CD4-positive, alpha-beta T cell (primary cell): ENCODE measurements at regions not wholly inside any gene's neighbourhood (a gene's known extent, or its start where the extent isn't known, plus 50 kb on each side); places are given as distances from the start of the nearest gene placed in this dataset.

Experiments used
- ATAC-seq: fragments of 200-7000 bp; cut with Tn5 transposase; one replicate; pipeline ENCODE4 v1.10.0; 2022; ENCODE audit warnings: mild to moderate bottlenecking; ENCODE audit not compliant: poor library complexity
- CTCF ChIA-PET: fragments of 350-600 bp; sonication (Branson Sonifier 250); formaldehyde crosslinking; loops from one replicate; lab custom pipeline; 2021; ENCODE audit warnings: antibody characterized with exemption, inconsistent platforms; lab: Charles Lee
- POLR2A ChIA-PET: fragments of 350-600 bp; sonication (Branson Sonifier 250); formaldehyde crosslinking; loops from one replicate; lab custom pipeline; 2021; ENCODE audit warnings: antibody characterized with exemption, inconsistent platforms; lab: Charles Lee
- DNase-seq, 14 experiments: peaks; one replicate each; pipeline ENCODE4 v3.0.0-alpha.2; 2013 to 2020; ENCODE audit warnings: mixed read lengths in 2 of 14
- H3K27ac ChIP-seq, 2 donors: one replicate each; pipeline versions ENCODE4 v1.5.1 to v1.7.0; 2013; ENCODE audit warnings: low read length in 2 of 2, low read depth in 1 of 2, mild to moderate bottlenecking in 1 of 2
- H3K27me3 ChIP-seq, 2 experiments: 1 replicate in 1 of 2; 2 replicates in 1 of 2; pipeline versions ENCODE4 v1.6.1 to v1.7.0; 2013; ENCODE audit warnings: low read length in 2 of 2, control low read depth in 1 of 2, mild to moderate bottlenecking in 1 of 2, moderate library complexity in 1 of 2; ENCODE audit not compliant: insufficient read depth in 2 of 2, control insufficient read depth in 1 of 2
- H3K36me3 ChIP-seq: one replicate; pipeline ENCODE4 v1.6.1; 2013; ENCODE audit warnings: low read length, control low read depth; ENCODE audit not compliant: insufficient read depth
- H3K4me1 ChIP-seq: one replicate; pipeline ENCODE4 v1.6.1; 2013; ENCODE audit warnings: low read length, control low read depth; ENCODE audit not compliant: insufficient read depth
- H3K4me3 ChIP-seq: one replicate; pipeline ENCODE4 v1.5.1; 2013; ENCODE audit warnings: mild to moderate bottlenecking, low read length, moderate library complexity
- H3K9me3 ChIP-seq, 2 experiments: 1 replicate in 1 of 2; 2 replicates in 1 of 2; pipeline versions ENCODE4 v1.6.1 to v1.7.0; 2013; ENCODE audit warnings: low read length in 2 of 2, mild to moderate bottlenecking in 2 of 2, control low read depth in 1 of 2, moderate library complexity in 1 of 2; ENCODE audit not compliant: control insufficient read depth in 1 of 2, insufficient read depth in 1 of 2
- H3K27ac Mint-ChIP-seq: one replicate; pipeline ENCODE4 v1.8.0; 2020; ENCODE audit warnings: mixed read lengths
- H3K27me3 Mint-ChIP-seq: one replicate; pipeline ENCODE4 v1.8.0; 2021; ENCODE audit warnings: mixed read lengths
- H3K36me3 Mint-ChIP-seq: one replicate; pipeline ENCODE4 v1.8.0; 2021; ENCODE audit warnings: low read depth, mixed read lengths
- H3K4me1 Mint-ChIP-seq: one replicate; pipeline ENCODE4 v1.8.0; 2021; ENCODE audit warnings: low read depth, mixed read lengths
- H3K4me3 Mint-ChIP-seq: one replicate; pipeline ENCODE4 v1.8.0; 2020; ENCODE audit warnings: mild to moderate bottlenecking, mixed read lengths
- H3K9me3 Mint-ChIP-seq: one replicate; pipeline ENCODE4 v1.8.0; 2020; ENCODE audit warnings: mixed read lengths
- CTCF ChIP-seq: fragments of 200-600 bp; IDR thresholded peaks from one replicate; pipeline ENCODE4 v1.8.0; 2022; ENCODE audit warnings: antibody characterized with exemption, mild to moderate bottlenecking
- intact Hi-C, 2 experiments: fragments of 100-400 bp; cut with DNase I in 1 of 2; cut with micrococcal nuclease in 1 of 2; formaldehyde crosslinking; loops; one replicate each; pipeline versions ENCODE4 v1.15.1 to v1.9.0; 2023 to 2025; cut with DNase I, micrococcal nuclease

GRCh38 chr3:34724916-34725499 lies 914.3 kb upstream of the ARPP21 start:
- no peak overlapping the region for H3K4me3 Mint-ChIP-seq
- no peaks in the 10 kb centered on the region for H3K9me3 ChIP-seq
- CTCF ChIA-PET: interaction anchor here (0.6 to 2.1 kb wide), 2 partner anchors 9 to 461 kb away, joined by 3 to 4 read pairs; no protein-coding TSS in a partner anchor
- H3K27ac ChIP-seq: no peak overlapping the region
- H3K9me3 Mint-ChIP-seq: peaks cover 5% of the 10 kb centered on the region
- H3K27me3 Mint-ChIP-seq: no peaks in the 10 kb centered on the region
- ATAC-seq: no peak
- H3K27me3 ChIP-seq: no peaks in the 10 kb centered on the region
- intact Hi-C loops: no loop called here
- DNase-seq: no peak
- no peak overlapping the region for H3K4me3 ChIP-seq
- no peaks in the 10 kb centered on the region for H3K4me1 ChIP-seq
- no peaks in the 10 kb centered on the region for H3K36me3 ChIP-seq
- TF ChIP-seq CTCF: no peak
- POLR2A ChIA-PET: no interaction called here
- no peak overlapping the region for H3K27ac Mint-ChIP-seq
- no peaks in the 10 kb centered on the region for H3K4me1 Mint-ChIP-seq
- no peaks in the 10 kb centered on the region for H3K36me3 Mint-ChIP-seq

GRCh38 chr3:34725774-34726173 lies 913.6 kb upstream of the ARPP21 start:
- ChIA-PET POLR2A (no interaction called here), CTCF (interaction anchor here (2.1 kb wide), 1 partner anchor 10 kb away, joined by 4 read pairs; no protein-coding TSS in a partner anchor)
- peaks cover 5% of the 10 kb centered on the region for H3K9me3 Mint-ChIP-seq
- no peaks in the 10 kb centered on the region for H3K9me3 ChIP-seq
- H3K27ac Mint-ChIP-seq: no peak overlapping the region
- TF ChIP-seq CTCF: no peak
- no peaks in the 10 kb centered on the region for H3K4me1 Mint-ChIP-seq
- no peaks in the 10 kb centered on the region for H3K4me1 ChIP-seq
- no peak overlapping the region for H3K4me3 Mint-ChIP-seq
- H3K27me3 Mint-ChIP-seq: no peaks in the 10 kb centered on the region
- H3K36me3 ChIP-seq: no peaks in the 10 kb centered on the region
- no peaks in the 10 kb centered on the region for H3K36me3 Mint-ChIP-seq
- DNase-seq (no peak), ATAC-seq (no peak)
- intact Hi-C loops: no loop called here
- H3K4me3 ChIP-seq: no peak overlapping the region
- H3K27me3 ChIP-seq: no peaks in the 10 kb centered on the region
- H3K27ac ChIP-seq: no peak overlapping the region

GRCh38 chr3:34727700-34728099 lies 911.6 kb upstream of the ARPP21 start:
- no peak overlapping the region for H3K4me3 Mint-ChIP-seq
- H3K4me1 Mint-ChIP-seq: no peaks in the 10 kb centered on the region
- H3K9me3 ChIP-seq: peaks cover 0 to 9% of the 10 kb centered on the region in 2 experiments
- H3K4me1 ChIP-seq: no peaks in the 10 kb centered on the region
- no peaks in the 10 kb centered on the region for H3K27me3 ChIP-seq
- intact Hi-C loops: no loop called here
- H3K27ac Mint-ChIP-seq: no peak overlapping the region
- no peaks in the 10 kb centered on the region for H3K36me3 Mint-ChIP-seq
- no peak for ATAC-seq
- ChIA-PET POLR2A (no interaction called here), CTCF (no interaction called here)
- no peak for DNase-seq
- no peak overlapping the region for H3K27ac ChIP-seq
- H3K9me3 Mint-ChIP-seq: peaks cover 5% of the 10 kb centered on the region
- no peaks in the 10 kb centered on the region for H3K36me3 ChIP-seq
- H3K27me3 Mint-ChIP-seq: no peaks in the 10 kb centered on the region
- TF ChIP-seq CTCF: no peak
- H3K4me3 ChIP-seq: no peak overlapping the region
